NCI-H510A (cell line): ENCODE measurements at regions not wholly inside any gene's neighbourhood (a gene's known extent, or its start where the extent isn't known, plus 50 kb on each side); places are given as distances from the start of the nearest gene placed in this dataset.
"Not testable (repeated sequence)": the region's sequence is repeated elsewhere in the genome, so short reads cannot be mapped to it uniquely, and the experiment has no call there.

Source experiments
- DNase-seq: peaks from one replicate; lab custom pipeline; 2025; lab: John Stamatoyannopoulos, UW

- DNase-seq = no peak
These were observed 725.8 kb downstream of the RAPGEF2 start for GRCh38 chr4:159828687-159829086.

GRCh38 chr4:159829184-159829583 is 726.3 kb downstream of the RAPGEF2 start:
- no peak for DNase-seq

- no peak for DNase-seq
These were observed 734.2 kb downstream of the RAPGEF2 start for GRCh38 chr4:159837071-159837470.

- DNase-seq = no peak
These were observed 752.9 kb downstream of the RAPGEF2 start for GRCh38 chr4:159855731-159856130.

- no peak for DNase-seq
These were observed 753.6 kb downstream of the RAPGEF2 start for GRCh38 chr4:159856451-159856850.

GRCh38 chr4:159859656-159860148 is 756.8 kb downstream of the RAPGEF2 start:
- no peak for DNase-seq

GRCh38 chr4:159860945-159861344 is 758.1 kb downstream of the RAPGEF2 start:
- no peak for DNase-seq

- no peak for DNase-seq
These were observed 761.5 kb downstream of the RAPGEF2 start for GRCh38 chr4:159864337-159864736.

- no peak for DNase-seq
These were observed 764.8 kb downstream of the RAPGEF2 start for GRCh38 chr4:159867673-159868072.

GRCh38 chr4:159868936-159869335 is 766.1 kb downstream of the RAPGEF2 start:
- DNase-seq = not testable (repeated sequence)

GRCh38 chr4:159871141-159871540 is 768.3 kb downstream of the RAPGEF2 start:
- no peak for DNase-seq

GRCh38 chr4:159881158-159881557 is 778.3 kb downstream of the RAPGEF2 start:
- no peak for DNase-seq

GRCh38 chr4:159884989-159885388 is 782.1 kb downstream of the RAPGEF2 start:
- DNase-seq = no peak

- DNase-seq = no peak
These were observed 796.7 kb downstream of the RAPGEF2 start for GRCh38 chr4:159899596-159899995.

- no peak for DNase-seq
These were observed 797.7 kb downstream of the RAPGEF2 start for GRCh38 chr4:159900562-159900961.

- DNase-seq = no peak
These were observed 799.8 kb downstream of the RAPGEF2 start for GRCh38 chr4:159902648-159903047.

GRCh38 chr4:159904906-159905305 is 802.0 kb downstream of the RAPGEF2 start:
- no peak for DNase-seq

GRCh38 chr4:159906051-159906450 is 803.2 kb downstream of the RAPGEF2 start:
- no peak for DNase-seq

- DNase-seq = no peak
These were observed 803.6 kb downstream of the RAPGEF2 start for GRCh38 chr4:159906517-159906916.

- DNase-seq = no peak
These were observed 807.8 kb downstream of the RAPGEF2 start for GRCh38 chr4:159910721-159911120.

- DNase-seq = no peak
These were observed 819.2 kb downstream of the RAPGEF2 start for GRCh38 chr4:159922119-159922518.

- no peak for DNase-seq
These were observed 822.9 kb downstream of the RAPGEF2 start for GRCh38 chr4:159925770-159926169.

- no peak for DNase-seq
These were observed 824.0 kb downstream of the RAPGEF2 start for GRCh38 chr4:159926871-159927270.

GRCh38 chr4:159927781-159928180 is 824.9 kb downstream of the RAPGEF2 start:
- no peak for DNase-seq

- not testable (repeated sequence) for DNase-seq
These were observed 831.7 kb downstream of the RAPGEF2 start for GRCh38 chr4:159934602-159935001.
